Gastrocnemius medialis (tissue), 4 donors: ENCODE measurements at regions not wholly inside any gene's neighbourhood (a gene's known extent, or its start where the extent isn't known, plus 50 kb on each side); places are given as distances from the start of the nearest gene placed in this dataset.

Experiments
- ATAC-seq, 2 donors: fragments of 150-250 bp; one replicate each; pipeline ENCODE4 v1.9.1; 2016
- DNase-seq, 2 donors: peaks; one replicate each; pipeline ENCODE4 v3.0.0-alpha.2; 2019
- H3K27ac ChIP-seq, 4 donors: fragments of 200-600 bp; sonication (generic); 1 replicate in 1 of 4; 2 replicates in 3 of 4; pipeline ENCODE4 v1.5.1; 2016 to 2018; ENCODE audit warnings: mild to moderate bottlenecking in 2 of 4, moderate library complexity in 1 of 4
- H3K27me3 ChIP-seq, 3 donors: fragments of 200-600 bp; sonication (generic) in 2 of 3; 1 replicate in 1 of 3; 2 replicates in 2 of 3; pipeline versions ENCODE4 v1.5.1 to v1.6.0; 2016 to 2019; ENCODE audit warnings: mild to moderate bottlenecking in 1 of 3, moderate library complexity in 1 of 3
- H3K36me3 ChIP-seq, 2 donors: fragments of 200-600 bp; sonication (generic) in 1 of 2; one replicate each; pipeline ENCODE4 v1.5.1; 2017 to 2018
- H3K4me1 ChIP-seq, 2 donors: fragments of 200-600 bp; sonication (generic) in 1 of 2; one replicate each; pipeline ENCODE4 v1.5.1; 2016 to 2017; ENCODE audit warnings: mild to moderate bottlenecking in 2 of 2
- H3K4me3 ChIP-seq, 4 donors: fragments of 200-600 bp; sonication (generic) in 3 of 4; 1 replicate in 1 of 4; 2 replicates in 3 of 4; pipeline ENCODE4 v1.5.1; 2016 to 2019; ENCODE audit warnings: mild to moderate bottlenecking in 2 of 4
- H3K9me3 ChIP-seq, 3 donors: fragments of 200-600 bp; sonication (generic) in 2 of 3; 1 replicate in 1 of 3; 2 replicates in 2 of 3; pipeline ENCODE4 v1.5.1; 2016 to 2019
- POLR2A ChIP-seq, 2 donors: fragments of 450-650 bp; IDR thresholded peaks; one replicate each; pipeline ENCODE4 v1.6.1; 2017; ENCODE audit warnings: antibody characterized with exemption in 2 of 2, mild to moderate bottlenecking in 2 of 2, moderate library complexity in 2 of 2
- in situ Hi-C, 4 donors: fragments of 200-750 bp; cut with MboI; loops; one replicate each; pipeline versions ENCODE4 v1.15.0 to v1.8.0; 2017; ENCODE audit warnings: low sequenced_read_pairs in 4 of 4
- intact Hi-C: fragments of 100-400 bp; cut with DNase I; formaldehyde crosslinking; loops from one replicate; pipeline ENCODE4 v1.15.1; 2023; ENCODE audit warnings: low total_unique reads
- TF ChIP-seq, protein P1 (sequence below), 5 experiments: fragments of 450-650 bp in 3 of 5; fragments of 200-600 bp in 2 of 5; sonication (generic) in 2 of 5; IDR thresholded peaks in 4 of 5; conservative IDR thresholded peaks in 1 of 5; 1 replicate in 4 of 5; 2 replicates in 1 of 5; pipeline ENCODE4 v1.5.1; 2016 to 2019; ENCODE audit warnings: antibody characterized with exemption in 5 of 5, mild to moderate bottlenecking in 3 of 5, moderate library complexity in 3 of 5

DNA sequence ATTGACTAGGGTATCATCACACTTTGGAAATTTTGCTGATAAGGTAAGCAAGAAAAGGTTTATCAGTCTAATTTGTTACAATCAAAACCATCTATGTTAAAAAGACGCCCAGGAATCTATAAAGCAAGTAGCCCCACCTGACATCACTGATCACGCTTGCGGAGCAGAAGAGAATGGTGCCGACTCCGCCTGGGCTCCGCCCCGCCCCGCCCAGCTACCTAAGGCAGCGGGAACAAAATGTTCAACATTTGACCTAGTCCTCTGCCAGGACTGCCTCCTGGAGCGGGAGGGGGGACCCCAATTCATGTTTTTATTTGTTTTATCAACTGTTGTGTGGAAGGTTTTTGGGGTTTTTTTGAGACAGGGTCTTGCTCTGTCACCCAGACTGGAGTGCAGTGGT, 520.5 kb downstream of the PREX1 start:
- in situ Hi-C loops = loop anchor here in 1 of 4 donors (25.0 kb wide), 1 partner anchor 95 kb away; no protein-coding TSS in a partner anchor
- no peak for ATAC-seq

DNA sequence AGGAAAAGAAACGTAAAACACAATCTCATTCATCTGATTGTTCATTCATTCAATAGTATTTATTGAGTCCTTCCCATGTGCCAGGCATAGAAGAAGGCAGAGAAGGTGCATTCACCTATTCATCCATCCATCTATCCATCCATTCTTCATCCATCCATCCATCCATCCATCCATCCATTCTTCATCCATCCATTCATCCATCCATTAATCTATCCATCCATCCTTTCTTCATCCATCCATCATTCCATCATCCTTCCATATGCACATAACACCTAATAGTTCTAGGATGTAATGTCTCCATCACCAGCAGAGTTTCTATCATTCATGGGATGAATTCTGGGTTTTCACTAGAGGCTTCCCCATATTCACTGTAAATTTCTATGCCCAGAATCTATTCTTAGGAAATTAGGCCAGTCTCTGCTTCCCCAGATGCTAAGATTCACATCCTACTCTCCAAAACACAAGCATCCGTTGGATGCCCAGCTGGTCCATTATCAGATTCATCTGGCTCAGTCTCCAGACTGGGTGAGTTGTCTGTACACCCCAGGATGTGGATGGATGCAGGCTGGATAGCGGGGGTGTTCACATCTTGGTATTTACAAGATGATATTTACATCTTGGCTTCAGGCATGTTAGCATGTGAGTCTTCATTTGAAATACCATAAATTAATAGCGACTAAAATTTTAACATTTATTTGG, 517.7 kb upstream of the SULF2 start:
- no peak overlapping the region for H3K4me3 ChIP-seq
- H3K27me3 ChIP-seq = no peaks in the 10 kb centered on the region
- ATAC-seq (no peak), DNase-seq (no peak)
- H3K9me3 ChIP-seq = no peaks in the 10 kb centered on the region
- H3K36me3 ChIP-seq = no peaks in the 10 kb centered on the region
- no peaks in the 10 kb centered on the region for H3K4me1 ChIP-seq
- intact Hi-C loops (no loop called here), in situ Hi-C loops (loop anchor here in 1 of 4 donors (25.0 kb wide), 1 partner anchor 91 kb away; no protein-coding TSS in a partner anchor)
- no peak for TF ChIP-seq POLR2A (IDR thresholded peaks at IDR 0.05)
- TF ChIP-seq, protein P1, sequence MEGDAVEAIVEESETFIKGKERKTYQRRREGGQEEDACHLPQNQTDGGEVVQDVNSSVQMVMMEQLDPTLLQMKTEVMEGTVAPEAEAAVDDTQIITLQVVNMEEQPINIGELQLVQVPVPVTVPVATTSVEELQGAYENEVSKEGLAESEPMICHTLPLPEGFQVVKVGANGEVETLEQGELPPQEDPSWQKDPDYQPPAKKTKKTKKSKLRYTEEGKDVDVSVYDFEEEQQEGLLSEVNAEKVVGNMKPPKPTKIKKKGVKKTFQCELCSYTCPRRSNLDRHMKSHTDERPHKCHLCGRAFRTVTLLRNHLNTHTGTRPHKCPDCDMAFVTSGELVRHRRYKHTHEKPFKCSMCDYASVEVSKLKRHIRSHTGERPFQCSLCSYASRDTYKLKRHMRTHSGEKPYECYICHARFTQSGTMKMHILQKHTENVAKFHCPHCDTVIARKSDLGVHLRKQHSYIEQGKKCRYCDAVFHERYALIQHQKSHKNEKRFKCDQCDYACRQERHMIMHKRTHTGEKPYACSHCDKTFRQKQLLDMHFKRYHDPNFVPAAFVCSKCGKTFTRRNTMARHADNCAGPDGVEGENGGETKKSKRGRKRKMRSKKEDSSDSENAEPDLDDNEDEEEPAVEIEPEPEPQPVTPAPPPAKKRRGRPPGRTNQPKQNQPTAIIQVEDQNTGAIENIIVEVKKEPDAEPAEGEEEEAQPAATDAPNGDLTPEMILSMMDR (IDR thresholded peaks at IDR 0.05 in 4 of 5, conservative IDR thresholded peaks at IDR 0.05 in 1 of 5) = no peak
- H3K27ac ChIP-seq = no peak overlapping the region

More for the DNA sequence above, 520.5 kb downstream of the PREX1 start:
- peaks cover 0 to 5% (median 3%) of the 10 kb centered on the region in 3 donors for H3K27me3 ChIP-seq
- no peak overlapping the region for H3K4me3 ChIP-seq
- no peaks in the 10 kb centered on the region for H3K9me3 ChIP-seq
- H3K4me1 ChIP-seq = no peaks in the 10 kb centered on the region
- TF ChIP-seq POLR2A (IDR thresholded peaks at IDR 0.05) = no peak
- TF ChIP-seq, protein P1 (IDR thresholded peaks at IDR 0.05 in 4 of 5, conservative IDR thresholded peaks at IDR 0.05 in 1 of 5) = no peak
- no peak for DNase-seq
- no peaks in the 10 kb centered on the region for H3K36me3 ChIP-seq
- H3K27ac ChIP-seq = no peak overlapping the region
- intact Hi-C loops = no loop called here

DNA sequence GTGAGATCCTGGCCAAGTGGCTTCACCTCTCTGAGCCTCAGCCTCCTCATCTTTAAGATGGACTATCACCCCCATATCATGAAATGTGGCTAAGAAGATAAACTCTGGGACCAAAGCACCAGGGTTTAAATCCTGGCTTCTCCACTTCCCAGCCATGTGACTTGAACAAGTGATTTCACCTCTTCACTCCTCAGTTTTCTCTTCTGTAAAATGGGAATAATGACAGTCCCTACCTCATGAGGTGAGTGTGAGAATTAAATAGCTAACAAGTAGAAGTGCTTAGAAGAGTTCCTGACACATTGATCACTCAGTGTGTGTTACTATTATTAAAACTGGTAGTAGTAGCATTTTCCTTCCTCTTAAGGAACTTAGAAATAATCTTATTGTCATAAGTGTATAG, 516.9 kb upstream of the SULF2 start:
- Histone ChIP-seq H3K4me3 (no peak overlapping the region), H3K36me3 (no peaks in the 10 kb centered on the region), H3K4me1 (no peaks in the 10 kb centered on the region), H3K27ac (no peak overlapping the region), H3K27me3 (no peaks in the 10 kb centered on the region), H3K9me3 (no peaks in the 10 kb centered on the region)
- intact Hi-C loops (no loop called here), in situ Hi-C loops (loop anchor here in 1 of 4 donors (25.0 kb wide), 1 partner anchor 90 kb away; no protein-coding TSS in a partner anchor)
- DNase-seq (no peak), ATAC-seq (no peak)
- TF ChIP-seq, protein P1 (IDR thresholded peaks at IDR 0.05 in 4 of 5, conservative IDR thresholded peaks at IDR 0.05 in 1 of 5) = no peak
- no peak for TF ChIP-seq POLR2A (IDR thresholded peaks at IDR 0.05)

DNA sequence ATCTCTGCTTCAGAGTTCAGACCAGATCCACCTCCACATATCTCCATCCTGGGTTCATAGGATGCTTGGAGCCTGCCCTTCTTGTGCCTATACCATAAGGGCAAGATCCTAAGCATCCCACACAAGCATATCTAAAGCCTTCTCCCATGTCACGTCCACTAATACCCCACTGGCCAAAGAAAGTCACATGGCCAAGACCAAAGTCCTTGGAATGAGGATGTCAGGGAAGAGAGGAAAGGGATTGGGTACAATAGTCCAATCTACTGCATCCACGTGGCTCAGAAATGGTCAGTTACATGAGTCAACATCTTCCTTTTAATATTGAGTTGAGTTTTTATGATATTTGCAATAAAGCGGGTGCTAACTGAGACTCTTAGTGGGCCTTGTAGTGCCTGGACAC, 515.9 kb upstream of the SULF2 start:
- TF ChIP-seq POLR2A (IDR thresholded peaks at IDR 0.05) = no peak
- TF ChIP-seq, protein P1 (IDR thresholded peaks at IDR 0.05 in 4 of 5, conservative IDR thresholded peaks at IDR 0.05 in 1 of 5) = no peak
- intact Hi-C loops (no loop called here), in situ Hi-C loops (loop anchor here in 1 of 4 donors (25.0 kb wide), 1 partner anchor 89 kb away; no protein-coding TSS in a partner anchor)
- Histone ChIP-seq H3K36me3 (no peaks in the 10 kb centered on the region), H3K9me3 (no peaks in the 10 kb centered on the region), H3K4me1 (no peaks in the 10 kb centered on the region), H3K4me3 (no peak overlapping the region), H3K27ac (no peak overlapping the region), H3K27me3 (no peaks in the 10 kb centered on the region)
- no peak for ATAC-seq
- DNase-seq = no peak
